ENCODE measurements at regions not wholly inside any gene's neighbourhood (a gene's known extent, or its start where the extent isn't known, plus 50 kb on each side); places are given as distances from the start of the nearest gene placed in this dataset.
"Not testable (repeated sequence)": the region's sequence is repeated elsewhere in the genome, so short reads cannot be mapped to it uniquely, and the experiment has no call there.

GRCh38 chr10:8282340-8282739 lies 227.9 kb downstream of the GATA3 start (continued):
- TF ChIP-seq REST (IDR thresholded peaks at IDR 0.05) (no peak), RAD21 (conservative IDR thresholded peaks at IDR 0.05 in 1 of 2, IDR thresholded peaks at IDR 0.05 in 1 of 2) (no peak), EP300 (IDR thresholded peaks at IDR 0.05) (no peak)

- ChIA-PET POLR2A (no interaction called here), CTCF (no interaction called here)
- Histone ChIP-seq H3K9me3 (no peaks in the 10 kb centered on the region), H3K4me2 (no peak overlapping the region), H3K4me1 (peaks cover 12% of the 10 kb centered on the region), H3K27ac (no peak overlapping the region), H3K4me3 (no peak overlapping the region)
- FAIRE-seq: no peak
- WGBS (ENCODE audit: missing lambda C conversion rate): 82% methylated on average over 7 of the region's 7 CpGs
- TF ChIP-seq USF2 (IDR thresholded peaks at IDR 0.05): no peak
- TF ChIP-seq BHLHE40 (IDR thresholded peaks at IDR 0.05; ENCODE audit: low read depth, low read length): no peak
- no peak for TF ChIP-seq NFE2L2 (conservative IDR thresholded peaks at IDR 0.05; ENCODE audit: low read length)
- ATAC-seq: no peak
- DNase-seq (ENCODE audit: low read depth in 1 of 2, low spot score in 1 of 2): no peak
Observed at GRCh38 chr10:8283166-8283905, 228.8 kb downstream of the GATA3 start.

- POLR2A ChIA-PET: no interaction called here
- DNase-seq (ENCODE audit: low read depth in 1 of 2, low spot score in 1 of 2): no peak
Observed at GRCh38 chr10:8283986-8284385, 229.5 kb downstream of the GATA3 start.

GRCh38 chr10:8285970-8286369 lies 231.5 kb downstream of the GATA3 start:
- H3K4me2 ChIP-seq; FAIRE-seq; H3K9me3 ChIP-seq; DNase-seq (ENCODE audit: low read depth in 1 of 2, low spot score in 1 of 2); H3K4me3 ChIP-seq; CTCF ChIA-PET; H3K27ac ChIP-seq; ATAC-seq; POLR2A ChIA-PET; H3K4me1 ChIP-seq: not testable (repeated sequence)
- WGBS (ENCODE audit: missing lambda C conversion rate): 73% methylated on average over 3 of the region's 4 CpGs

More at GRCh38 chr10:8283986-8284385, 229.5 kb downstream of the GATA3 start:
- Histone ChIP-seq H3K27ac (no peak overlapping the region), H3K9me3 (no peaks in the 10 kb centered on the region), H3K4me3 (no peak overlapping the region), H3K4me2 (no peak overlapping the region), H3K4me1 (peaks cover 11% of the 10 kb centered on the region)
- WGBS (ENCODE audit: missing lambda C conversion rate): 82% methylated on average over 11 of the region's 11 CpGs
- CTCF ChIA-PET: no interaction called here
- TF ChIP-seq CTCF (IDR thresholded peaks at IDR 0.05) (no peak), GATA3 (IDR thresholded peaks at IDR 0.05; ENCODE audit: borderline replicate concordance) (no peak), TFCP2L1 (CRISPR knock-in tag; IDR thresholded peaks at IDR 0.05) (no peak), PHF8 (IDR thresholded peaks at IDR 0.05; ENCODE audit: borderline replicate concordance, low read depth) (no peak), EHF (CRISPR knock-in tag; IDR thresholded peaks at IDR 0.05) (no peak), KDM1A (IDR thresholded peaks at IDR 0.05; ENCODE audit: low read depth) (no peak), CEBPB (IDR thresholded peaks at IDR 0.05) (no peak), BHLHE40 (IDR thresholded peaks at IDR 0.05; ENCODE audit: low read depth, low read length) (no peak), E2F6 (IDR thresholded peaks at IDR 0.05; ENCODE audit: borderline replicate concordance, low read depth) (no peak), ZC3H11A (IDR thresholded peaks at IDR 0.05) (no peak), HMGXB4 (CRISPR knock-in tag; IDR thresholded peaks at IDR 0.05; ENCODE audit: borderline replicate concordance) (no peak), RARB (CRISPR knock-in tag; IDR thresholded peaks at IDR 0.05) (no peak), MYC (IDR thresholded peaks at IDR 0.05; ENCODE audit: borderline replicate concordance, low read length) (no peak), TP53 (CRISPR knock-in tag; IDR thresholded peaks at IDR 0.05) (no peak), JUN (IDR thresholded peaks at IDR 0.05) (no peak)
- ATAC-seq (no peak), FAIRE-seq (no peak)
